Activated T-cell treated with anti-CD3 and anti-CD28 coated beads for 4 hours (primary cell): ENCODE measurements at regions not wholly inside any gene's neighbourhood (a gene's known extent, or its start where the extent isn't known, plus 50 kb on each side); places are given as distances from the start of the nearest gene placed in this dataset.

Experiments
- DNase-seq: peaks from one replicate; pipeline ENCODE4 v3.0.0-alpha.2; 2020

DNA sequence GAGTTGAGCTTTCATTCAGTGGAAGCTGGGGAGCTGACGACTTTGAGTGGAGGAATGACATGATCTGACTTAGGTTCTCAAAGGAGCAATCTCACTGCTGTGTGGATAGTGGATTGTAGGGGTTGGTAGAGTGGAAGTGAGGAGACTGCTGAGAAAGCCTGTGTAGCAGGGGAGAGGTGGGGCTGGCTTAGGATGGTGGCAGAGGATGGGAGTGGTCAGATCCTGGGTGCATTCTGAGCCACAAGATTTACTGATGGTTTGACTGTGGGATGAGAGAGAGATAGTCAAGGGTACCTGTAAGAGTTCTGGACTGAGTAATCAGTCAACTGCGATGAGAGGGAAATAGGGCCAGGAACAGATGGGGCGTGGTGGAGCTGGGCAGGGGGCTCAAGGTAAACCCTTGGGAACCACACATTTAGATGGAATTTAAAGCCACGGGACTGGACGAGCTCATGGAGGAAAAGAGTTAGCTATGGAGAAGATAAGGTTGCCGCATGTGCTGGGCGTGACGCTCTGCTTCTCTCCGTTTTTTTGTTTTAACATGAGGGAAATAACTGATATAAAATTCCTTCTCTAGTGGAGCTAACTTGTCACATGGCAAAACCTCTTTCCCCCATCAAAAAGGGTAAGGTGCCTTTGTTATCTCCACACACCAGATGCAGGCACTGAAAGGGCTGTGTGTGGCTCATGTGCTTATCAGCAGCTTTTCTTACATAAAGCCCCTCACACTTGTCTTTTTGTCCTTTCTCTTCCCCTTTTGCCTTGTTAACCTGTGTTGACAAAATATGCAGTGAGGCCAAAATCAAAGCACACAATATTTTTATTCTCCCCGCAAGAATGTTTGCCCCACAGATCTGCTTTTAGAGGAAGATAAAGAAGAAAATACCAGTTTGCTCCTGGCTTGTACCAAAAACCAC is 379.8 kb downstream of the TSN start:
- no peak for DNase-seq

GRCh38 chr2:122136056-122136455 is 380.6 kb downstream of the TSN start:
- no peak for DNase-seq

- no peak for DNase-seq
Measured at GRCh38 chr2:122138561-122138960, 383.1 kb downstream of the TSN start.

- DNase-seq: no peak
Measured at GRCh38 chr2:122139739-122140420, 384.4 kb downstream of the TSN start.

DNA sequence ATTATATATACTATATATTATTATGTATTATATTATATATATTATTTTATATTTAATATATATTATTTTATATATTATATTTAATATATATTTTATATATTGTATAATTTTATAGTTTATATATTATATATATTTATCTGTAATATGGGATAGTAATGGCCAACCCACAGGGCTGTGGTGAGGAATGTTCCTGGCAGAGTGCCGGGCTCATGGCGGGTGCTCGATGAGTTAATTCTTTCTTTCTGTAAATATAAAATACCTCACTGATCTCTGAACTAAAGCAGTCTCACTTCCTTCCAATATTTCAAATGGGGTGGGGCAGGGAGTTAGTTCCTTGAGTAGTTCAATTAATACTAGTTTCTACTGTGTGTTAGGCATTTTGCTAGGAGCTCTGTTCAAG is 389.4 kb downstream of the TSN start:
- DNase-seq: no peak

DNA sequence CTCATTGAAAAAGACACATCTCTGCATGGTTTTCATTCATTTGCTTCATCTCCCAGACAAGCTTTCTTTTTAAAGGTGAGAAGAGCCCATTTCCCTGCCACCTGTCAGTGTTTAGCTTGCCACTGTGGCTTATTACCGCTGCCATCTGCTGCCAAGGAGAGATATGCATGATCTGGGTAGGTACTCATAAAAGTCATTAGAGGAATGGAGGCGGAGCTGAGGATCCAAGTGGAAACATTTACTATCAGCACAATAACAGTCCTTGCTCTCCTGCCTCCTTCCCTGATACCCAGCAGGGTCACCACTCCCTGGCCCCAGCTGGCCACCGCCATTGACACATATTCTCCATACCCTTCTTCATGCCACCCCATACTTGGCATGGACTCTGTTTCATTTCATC is 390.4 kb downstream of the TSN start:
- no peak for DNase-seq

DNA sequence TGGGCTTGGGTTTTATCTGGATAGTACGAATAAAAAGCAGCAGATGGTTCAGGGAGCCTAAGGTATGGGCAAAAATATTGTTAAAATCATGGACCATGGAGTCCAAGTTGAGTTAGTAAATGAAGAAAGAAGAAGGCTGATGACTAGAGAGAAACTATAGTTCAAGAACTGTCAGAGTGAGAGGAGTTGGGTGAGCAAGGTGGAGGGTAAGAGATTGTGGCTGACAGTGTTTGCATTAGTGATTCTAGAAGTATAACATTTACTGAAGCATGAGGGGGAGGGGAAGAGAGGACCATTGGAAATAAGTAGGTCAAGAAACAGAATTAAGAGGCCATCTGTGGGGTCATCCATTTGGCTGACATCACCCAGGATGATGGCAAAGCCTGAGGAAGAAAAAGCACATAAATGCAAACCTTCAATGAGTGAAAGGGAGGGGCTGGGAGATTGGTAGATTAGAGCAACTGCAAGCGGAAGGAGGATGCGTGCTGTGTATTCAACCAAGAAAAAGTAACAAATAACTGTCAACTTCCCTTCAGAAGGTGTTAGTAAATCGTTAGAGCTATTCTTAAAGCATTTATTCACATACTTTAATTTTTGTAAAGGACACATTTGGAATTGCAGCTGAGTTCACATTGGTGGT is 392.8 kb downstream of the TSN start:
- DNase-seq: no peak

DNA sequence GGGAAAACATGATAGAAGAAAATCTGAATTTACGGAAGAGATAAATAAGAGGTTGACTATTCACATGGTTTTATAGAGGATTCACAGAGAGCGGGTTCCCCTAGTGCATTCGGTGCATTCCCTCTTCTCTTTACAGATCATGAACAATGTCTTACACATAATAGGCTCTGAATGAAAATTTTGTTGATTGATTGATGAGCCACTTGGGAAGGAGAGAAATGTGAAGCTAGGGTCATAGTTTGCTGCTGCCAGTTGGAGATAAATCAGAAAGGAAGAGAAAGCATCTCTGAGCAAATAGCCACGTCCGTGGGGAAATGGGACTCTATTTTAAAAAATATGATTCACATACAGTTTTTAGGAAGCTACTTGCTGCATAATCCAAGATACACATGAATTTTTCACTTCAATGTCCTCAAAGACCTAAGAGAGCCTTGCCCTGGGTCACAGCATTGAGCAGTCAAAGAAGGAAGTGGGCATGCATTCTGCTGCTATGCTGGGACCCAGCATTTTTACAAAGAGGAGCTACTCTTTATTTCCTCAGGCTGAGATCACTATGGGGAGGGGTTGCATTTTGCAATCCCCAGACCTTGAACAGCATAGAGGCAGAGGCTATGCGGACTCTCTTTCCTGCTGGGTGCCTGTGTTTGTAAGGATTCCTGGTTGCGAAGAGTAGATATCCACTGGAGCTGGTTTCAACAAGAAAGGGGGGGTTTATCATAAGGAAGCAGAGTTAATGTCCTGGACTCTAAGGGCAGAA is 395.3 kb downstream of the TSN start:
- DNase-seq: no peak

- DNase-seq: no peak
Measured at GRCh38 chr2:122152571-122152970, 397.1 kb downstream of the TSN start.

DNA sequence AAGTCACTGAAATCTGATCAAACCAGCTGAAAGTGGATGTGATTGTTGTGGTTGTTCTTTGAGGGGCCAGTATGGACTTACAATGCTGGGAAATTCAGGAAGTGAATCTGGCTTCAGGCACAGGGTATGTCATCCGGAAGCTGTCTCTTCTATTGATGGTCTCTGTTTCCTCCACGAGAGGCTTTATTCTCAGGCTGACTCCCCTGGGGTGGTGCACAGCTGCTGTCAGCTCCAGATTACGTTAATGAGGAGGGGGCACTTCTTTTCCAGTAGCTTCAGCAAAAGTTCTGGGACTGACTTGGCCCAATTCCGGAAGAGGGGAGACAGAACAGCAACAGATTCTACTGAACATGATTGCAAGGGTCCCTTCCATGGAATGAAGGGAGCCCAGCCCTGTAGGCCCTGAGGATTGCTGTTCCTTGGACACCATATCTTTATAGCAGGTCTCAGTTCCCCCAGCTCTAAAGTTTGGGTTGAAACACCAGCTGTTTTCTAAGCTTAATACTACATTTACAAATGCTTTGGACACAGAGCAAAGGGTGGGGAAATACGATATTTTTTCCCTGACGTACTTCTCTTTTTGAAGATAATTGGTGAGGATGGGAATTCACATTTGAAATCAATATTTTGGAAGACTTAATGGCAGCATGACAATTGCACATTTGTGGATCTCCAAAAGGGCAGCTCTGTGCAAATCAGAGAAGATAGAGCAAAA is 400.9 kb downstream of the TSN start:
- no peak for DNase-seq

DNA sequence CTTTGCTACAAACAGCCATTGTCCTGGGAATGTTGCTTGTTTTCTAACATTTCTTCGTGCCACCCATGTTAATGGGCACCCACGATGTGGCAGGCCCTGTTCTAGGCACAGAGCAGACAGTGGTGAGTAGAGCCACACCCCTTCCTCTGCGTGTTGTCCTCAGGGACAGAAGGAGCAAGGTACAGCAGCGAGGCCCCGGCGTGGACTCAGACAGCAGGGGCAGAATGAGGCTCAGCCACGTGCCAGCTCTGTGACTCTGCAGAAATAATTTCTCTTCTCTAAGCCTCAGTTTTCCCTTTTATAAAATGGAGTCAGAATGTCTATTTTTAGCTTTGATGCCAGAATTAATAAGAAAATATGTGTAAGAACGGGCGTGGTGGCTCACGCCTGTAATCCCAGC is 401.7 kb downstream of the TSN start:
- no peak for DNase-seq

- DNase-seq: no peak
Measured at GRCh38 chr2:122163617-122164016, 408.2 kb downstream of the TSN start.

DNA sequence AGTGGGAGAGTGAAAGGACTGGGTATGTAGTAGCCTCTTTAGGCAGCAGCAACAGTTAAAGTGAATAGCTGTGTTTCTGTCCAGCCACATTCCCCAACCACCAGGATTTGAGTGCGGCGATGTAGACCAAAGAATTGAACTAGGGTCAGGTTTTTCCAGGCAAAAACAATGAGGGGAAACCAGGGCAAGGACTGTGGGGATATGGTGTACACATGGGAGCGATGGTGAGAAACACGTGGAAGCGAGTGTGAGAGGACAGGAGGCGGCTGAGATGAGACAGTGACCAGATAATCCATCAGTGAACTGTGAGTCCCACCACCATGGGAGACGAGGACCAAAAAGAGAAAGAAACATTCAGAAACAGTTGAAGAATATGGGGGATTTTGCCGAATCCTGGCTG is 409.5 kb downstream of the TSN start:
- no peak for DNase-seq

DNA sequence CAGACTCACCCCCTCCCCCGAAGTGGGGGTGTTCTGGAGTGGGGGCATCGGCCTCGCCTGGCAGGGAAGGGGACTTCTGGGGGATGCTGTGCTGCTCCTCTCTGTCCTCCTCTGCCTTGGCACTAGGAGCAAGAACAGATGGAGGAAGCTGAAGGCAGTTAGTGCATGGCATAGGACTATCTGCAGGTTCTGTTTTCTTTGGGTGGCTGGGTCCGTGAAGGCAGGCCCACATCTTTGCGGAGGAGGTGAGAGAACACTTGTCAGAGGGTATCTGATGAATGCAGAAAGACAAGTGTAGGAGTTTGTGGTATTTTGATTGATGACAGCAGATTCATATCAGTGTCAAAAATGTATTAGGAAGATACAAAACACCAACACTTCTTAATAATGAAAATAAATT is 411.4 kb downstream of the TSN start:
- no peak for DNase-seq

DNA sequence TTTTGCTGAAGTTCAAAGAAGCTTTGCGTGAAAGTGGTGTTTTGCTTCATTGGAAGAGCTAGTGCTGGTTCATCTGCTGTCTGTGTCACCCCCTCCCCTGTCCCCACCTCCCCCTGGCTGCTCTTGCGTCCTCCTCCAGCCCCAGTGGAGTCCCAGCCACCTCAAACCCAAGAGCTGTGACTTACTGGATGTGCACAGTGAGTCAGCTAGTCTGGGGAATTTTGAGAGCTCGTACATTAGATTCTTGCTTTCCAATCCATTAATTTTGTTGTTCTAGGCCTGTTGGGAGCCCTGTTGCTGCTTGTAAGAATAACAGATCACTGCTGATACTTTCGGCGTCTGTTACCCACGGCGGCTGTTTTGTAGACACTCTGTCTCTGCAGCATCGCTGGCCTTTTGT is 412.1 kb downstream of the TSN start:
- DNase-seq: no peak

DNA sequence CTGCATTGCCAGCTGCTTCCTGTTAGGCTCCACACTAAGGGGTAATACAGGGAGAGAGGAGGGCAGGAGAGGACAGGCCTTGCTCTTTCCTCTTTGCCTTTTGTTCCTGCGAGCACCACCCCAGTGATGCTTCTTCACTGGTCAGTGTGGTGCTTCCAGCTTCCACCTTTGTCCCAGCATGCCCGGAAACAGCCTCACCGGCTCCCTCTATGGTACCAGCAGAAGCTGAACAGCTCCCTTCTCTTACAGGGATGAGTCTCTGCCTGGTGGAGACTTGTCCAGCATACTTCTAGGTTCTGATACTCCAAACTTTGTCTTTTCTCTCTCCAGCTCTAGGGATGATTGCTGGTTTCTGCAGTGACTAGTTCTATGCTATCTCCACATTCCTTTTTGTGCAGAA is 413.3 kb downstream of the TSN start:
- no peak for DNase-seq

DNA sequence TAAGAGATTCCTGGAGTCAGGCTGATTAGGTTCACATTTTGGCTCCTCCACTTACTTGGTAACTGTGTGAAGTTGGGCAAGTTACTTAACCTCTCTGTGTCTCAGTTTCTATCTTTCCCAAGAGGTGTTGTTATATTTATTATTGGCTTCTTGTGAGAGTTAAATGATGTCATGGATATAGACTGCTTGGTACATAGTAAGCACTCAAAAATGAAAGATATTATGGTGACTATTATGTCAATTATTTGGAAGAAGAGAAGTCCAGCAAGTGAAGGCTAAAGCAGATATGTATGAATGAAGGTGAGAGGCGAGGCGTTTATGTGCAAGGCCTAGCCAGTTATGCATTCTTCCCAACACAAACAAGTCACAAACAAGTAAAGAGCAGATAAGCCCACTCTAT is 417.4 kb downstream of the TSN start:
- no peak for DNase-seq

GRCh38 chr2:122174061-122174460 is 418.6 kb downstream of the TSN start:
- DNase-seq: no peak

GRCh38 chr2:122179492-122180165 is 424.2 kb downstream of the TSN start:
- no peak for DNase-seq

GRCh38 chr2:122180972-122181371 is 425.5 kb downstream of the TSN start:
- DNase-seq: no peak

DNA sequence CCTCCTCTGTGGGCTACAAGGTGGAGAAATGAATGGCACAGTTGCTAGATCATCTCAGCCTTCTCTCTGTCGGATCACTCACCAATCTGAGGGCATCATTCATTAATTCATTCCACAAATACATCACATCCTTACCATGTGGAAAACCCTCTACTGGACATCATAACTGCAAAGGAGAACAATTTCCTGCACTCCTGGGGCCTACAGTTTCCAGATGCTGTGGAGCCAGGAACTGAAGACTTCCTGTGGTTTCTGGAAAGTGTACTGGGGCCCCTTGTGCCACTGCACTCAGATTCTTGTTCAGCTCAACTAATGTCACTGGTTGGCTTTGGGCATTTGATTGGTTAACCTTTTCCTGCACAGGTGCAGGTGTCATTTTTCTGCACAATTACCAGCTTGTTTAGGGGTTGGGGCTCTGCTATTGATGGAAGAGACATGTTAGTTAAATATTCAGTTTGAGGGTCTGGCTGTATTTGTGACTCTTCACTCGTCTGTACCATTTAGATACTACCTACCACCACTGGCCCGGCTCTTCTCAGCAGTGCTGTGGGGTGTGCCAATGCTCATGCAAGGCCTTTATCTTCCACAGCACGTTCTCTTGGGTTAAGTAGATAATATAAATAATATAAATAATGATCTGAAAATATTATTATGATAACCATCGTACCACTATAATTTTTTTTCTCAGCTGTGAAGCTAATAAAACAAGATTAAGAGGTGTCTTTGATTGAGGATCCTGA is 427.3 kb downstream of the TSN start:
- DNase-seq: no peak
